Pancreas (tissue), 10 donors: ENCODE measurements at regions not wholly inside any gene's neighbourhood (a gene's known extent, or its start where the extent isn't known, plus 50 kb on each side); places are given as distances from the start of the nearest gene placed in this dataset.

Source experiments
- ATAC-seq, 4 donors: fragments of 200-7000 bp; cut with Tn5 transposase; one replicate each; pipeline versions ENCODE4 v1.8.0 to v1.9.1; 2020; ENCODE audit warnings: mild to moderate bottlenecking in 4 of 4, moderate library complexity in 4 of 4
- DNase-seq, 6 donors: peaks; one replicate each; pipeline ENCODE4 v3.0.0-alpha.2; 2020
- FAIRE-seq: peaks from 2 replicates; lab custom pipeline; 2012; peaks lifted over from hg19 to GRCh38; lab: Jason Lieb, UNC
- H3K27ac ChIP-seq, 4 donors: fragments of 200-600 bp; sonication (generic); 1 replicate in 3 of 4; 2 replicates in 1 of 4; pipeline versions ENCODE4 v1.5.0 to v1.8.0; 2020
- H3K27me3 ChIP-seq, 4 donors: fragments of 200-600 bp; one replicate each; pipeline ENCODE4 v1.8.0; 2021
- H3K36me3 ChIP-seq, 3 donors: fragments of 200-600 bp; sonication (generic) in 1 of 3; one replicate each; pipeline versions ENCODE4 v1.5.0 to v1.8.0; 2020 to 2021
- H3K4me1 ChIP-seq, 3 donors: fragments of 200-600 bp; one replicate each; pipeline ENCODE4 v1.8.0; 2021
- H3K4me3 ChIP-seq, 4 donors: fragments of 200-600 bp; sonication (generic) in 2 of 4; one replicate each; pipeline versions ENCODE4 v1.5.0 to v1.8.0; 2020 to 2021
- H3K9me3 ChIP-seq, 4 donors: fragments of 200-600 bp; one replicate each; pipeline ENCODE4 v1.8.0; 2021
- CTCF ChIP-seq, 4 donors: fragments of 200-600 bp; sonication (generic) in 3 of 4; IDR thresholded peaks; one replicate each; pipeline versions ENCODE4 v1.5.0 to v1.8.0; 2021; ENCODE audit warnings: antibody characterized with exemption in 4 of 4
- WGBS, 2 donors: extraction: QIAGEN DNeasy Blood & Tissue Kit; methylation state at CpG; one replicate each; pipeline ENCODE4 v1.1.7; 2013; 5-methylcytosine and 5-hydroxymethylcytosine counted together
- intact Hi-C, 3 donors: fragments of 100-400 bp; cut with DNase I; formaldehyde crosslinking; loops; one replicate each; pipeline versions ENCODE4 v1.11.1 to v1.14.2; 2022
- donor health status: healthy with polysubstance abuse.
- donor health status: DM: no; HTN: no; CAD: no; lungs with moderate emphysema.
- donor health status: DM: no; HTN: no; CAD: no.
- donor health status: control.
- donor health status: control.
- donor health status: Bipolar disorder and iron deficiency.
- donor health status: DM: yes; HTN: yes; CAD: no.
- donor health status: DM: no; HTN: no; CAD: no.
- donor health status: DM: no; HTN: no; CAD: no.
- donor health status: DM: yes; HTN: yes; CAD: no.

- H3K4me3 ChIP-seq = no peak overlapping the region
- ATAC-seq (no peak), FAIRE-seq (no peak), DNase-seq (no peak)
- 51 to 60% methylated on average over 3 of the region's 3 CpGs for WGBS, 2 donors
- no peaks in the 10 kb centered on the region for H3K4me1 ChIP-seq
- H3K27me3 ChIP-seq = no peaks in the 10 kb centered on the region
- TF ChIP-seq CTCF (IDR thresholded peaks at IDR 0.05) = no peak
- no peaks in the 10 kb centered on the region for H3K9me3 ChIP-seq
- H3K27ac ChIP-seq = no peak overlapping the region
- H3K36me3 ChIP-seq = no peaks in the 10 kb centered on the region
- intact Hi-C loops = no loop called here
Observed at GRCh38 chr13:56697011-56697410, 443.7 kb upstream of the PRR20A start.

- no peak for DNase-seq
- no peak overlapping the region for H3K4me3 ChIP-seq
- H3K27me3 ChIP-seq = no peaks in the 10 kb centered on the region
- TF ChIP-seq CTCF (IDR thresholded peaks at IDR 0.05) = no peak
- ATAC-seq = no peak
- intact Hi-C loops = no loop called here
- H3K4me1 ChIP-seq = no peaks in the 10 kb centered on the region
- no peak for FAIRE-seq
- H3K27ac ChIP-seq = no peak overlapping the region
- H3K36me3 ChIP-seq = no peaks in the 10 kb centered on the region
- 64 to 75% methylated on average over 4 of the region's 4 CpGs for WGBS, 2 donors
- no peaks in the 10 kb centered on the region for H3K9me3 ChIP-seq
Observed at GRCh38 chr13:56700324-56700723, 440.4 kb upstream of the PRR20A start.

GRCh38 chr13:56706485-56706884 is 434.2 kb upstream of the PRR20A start:
- no peak for DNase-seq
- TF ChIP-seq CTCF (IDR thresholded peaks at IDR 0.05) = no peak
- WGBS, 2 donors = 13 to 19% methylated on average over 2 of the region's 2 CpGs
- Histone ChIP-seq H3K4me3 (no peak overlapping the region), H3K36me3 (no peaks in the 10 kb centered on the region), H3K4me1 (no peaks in the 10 kb centered on the region), H3K27me3 (no peaks in the 10 kb centered on the region), H3K9me3 (no peaks in the 10 kb centered on the region), H3K27ac (no peak overlapping the region)
- no peak for FAIRE-seq
- ATAC-seq = no peak
- intact Hi-C loops = no loop called here

- ATAC-seq (no peak), FAIRE-seq (no peak), DNase-seq (no peak)
- WGBS, 2 donors = 63 to 70% methylated on average over 2 of the region's 2 CpGs
- intact Hi-C loops = no loop called here
- H3K27ac ChIP-seq = no peak overlapping the region
- no peaks in the 10 kb centered on the region for H3K4me1 ChIP-seq
- H3K36me3 ChIP-seq = no peaks in the 10 kb centered on the region
- no peak for TF ChIP-seq CTCF (IDR thresholded peaks at IDR 0.05)
- H3K27me3 ChIP-seq = no peaks in the 10 kb centered on the region
- H3K4me3 ChIP-seq = no peak overlapping the region
- H3K9me3 ChIP-seq = no peaks in the 10 kb centered on the region
Observed at GRCh38 chr13:56713656-56714055, 427.1 kb upstream of the PRR20A start.

- FAIRE-seq = no peak
- ATAC-seq = no peak
Observed at GRCh38 chr13:56718791-56719190, 421.9 kb upstream of the PRR20A start.

More at GRCh38 chr13:56718791-56719190, 421.9 kb upstream of the PRR20A start:
- no peaks in the 10 kb centered on the region for H3K4me1 ChIP-seq
- TF ChIP-seq CTCF (IDR thresholded peaks at IDR 0.05) = no peak
- no peak overlapping the region for H3K4me3 ChIP-seq
- WGBS, 2 donors = 35 to 44% methylated on average over 1 of the region's 1 CpG
- no peak for DNase-seq
- intact Hi-C loops = no loop called here
- no peak overlapping the region for H3K27ac ChIP-seq
- H3K9me3 ChIP-seq = no peaks in the 10 kb centered on the region
- no peaks in the 10 kb centered on the region for H3K27me3 ChIP-seq
- H3K36me3 ChIP-seq = no peaks in the 10 kb centered on the region
